IPS-NIHi7 (cell line): ENCODE measurements at regions not wholly inside any gene's neighbourhood (a gene's known extent, or its start where the extent isn't known, plus 50 kb on each side); places are given as distances from the start of the nearest gene placed in this dataset.
"Not testable (repeated sequence)": the region's sequence is repeated elsewhere in the genome, so short reads cannot be mapped to it uniquely, and the experiment has no call there.

Source experiments
- DNase-seq: peaks from one replicate; pipeline ENCODE4 v3.0.0; 2012; ENCODE audit warnings: mixed read lengths; ENCODE audit errors: extremely low spot score

DNA sequence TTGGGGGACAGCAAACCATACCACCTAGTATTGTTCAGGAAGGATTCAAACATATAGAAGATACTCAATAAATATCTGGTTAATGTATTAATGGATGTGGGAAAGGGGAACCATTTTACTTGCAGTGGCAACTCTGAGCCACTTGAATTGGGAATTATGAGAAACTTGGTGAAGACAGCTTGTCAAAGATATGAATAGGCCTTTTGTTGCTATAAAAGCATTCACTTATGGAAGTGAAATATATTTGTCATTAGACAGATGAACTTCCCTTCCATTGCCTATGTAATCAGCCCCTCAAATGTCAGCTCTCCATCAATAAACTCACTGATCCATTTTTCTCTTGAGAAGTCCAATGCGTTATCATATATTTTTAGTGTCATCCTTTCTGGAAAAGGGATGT, 56.1 kb downstream of the GPR85 start:
- no peak for DNase-seq

DNA sequence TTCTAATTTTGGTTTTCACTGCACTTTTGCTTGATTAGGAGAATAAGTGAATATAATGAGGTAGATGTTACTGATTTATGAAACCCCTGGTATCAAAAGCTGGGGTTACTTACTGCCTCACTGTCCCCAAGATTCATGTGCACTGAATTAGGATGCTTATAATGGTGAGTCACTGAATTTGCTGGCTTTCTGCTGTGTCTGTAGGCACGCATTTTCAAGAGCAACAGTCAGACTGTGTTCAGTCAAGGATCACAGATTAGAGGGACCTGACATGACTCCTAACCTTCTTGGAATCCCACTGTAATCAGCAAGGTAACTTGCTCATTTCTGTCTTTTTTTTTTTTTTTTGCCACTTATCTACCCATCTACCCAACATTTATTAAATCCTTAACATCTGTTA, 59.7 kb downstream of the GPR85 start:
- DNase-seq = no peak

DNA sequence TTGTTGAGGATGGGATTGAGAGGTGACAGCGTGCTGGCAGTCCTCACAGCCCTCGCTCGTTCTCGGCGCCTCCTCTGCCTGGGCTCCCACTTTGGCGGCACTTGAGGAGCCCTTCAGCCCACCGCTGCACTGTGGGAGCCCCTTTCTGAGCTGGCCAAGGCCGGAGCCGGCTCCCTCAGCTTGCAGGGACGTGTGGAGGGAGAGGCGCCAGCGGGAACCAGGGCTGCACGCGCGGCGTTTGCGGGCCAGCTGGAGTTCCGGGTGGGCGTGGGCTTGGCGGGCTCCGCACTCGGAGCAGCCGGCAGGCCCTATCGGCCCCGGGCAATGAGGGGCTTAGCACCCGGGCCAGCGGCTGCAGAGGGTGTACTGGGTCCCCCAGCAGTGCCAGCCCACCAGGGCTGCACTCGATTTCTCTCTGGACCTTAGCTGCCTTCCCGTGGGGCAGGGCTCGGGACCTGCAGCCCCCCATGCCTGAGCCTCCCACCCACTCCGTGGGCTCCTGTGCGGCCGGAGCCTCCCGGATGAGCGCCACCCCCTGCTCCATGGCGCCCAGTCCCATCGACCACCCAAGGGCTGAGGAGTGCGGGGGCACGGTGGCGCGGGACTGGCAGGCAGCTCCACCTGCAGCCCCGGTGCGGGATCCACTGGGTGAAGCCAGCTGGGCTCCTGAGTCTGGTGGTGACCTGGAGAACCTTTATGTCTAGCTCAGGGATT, 69.3 kb downstream of the GPR85 start:
- DNase-seq = not testable (repeated sequence)

DNA sequence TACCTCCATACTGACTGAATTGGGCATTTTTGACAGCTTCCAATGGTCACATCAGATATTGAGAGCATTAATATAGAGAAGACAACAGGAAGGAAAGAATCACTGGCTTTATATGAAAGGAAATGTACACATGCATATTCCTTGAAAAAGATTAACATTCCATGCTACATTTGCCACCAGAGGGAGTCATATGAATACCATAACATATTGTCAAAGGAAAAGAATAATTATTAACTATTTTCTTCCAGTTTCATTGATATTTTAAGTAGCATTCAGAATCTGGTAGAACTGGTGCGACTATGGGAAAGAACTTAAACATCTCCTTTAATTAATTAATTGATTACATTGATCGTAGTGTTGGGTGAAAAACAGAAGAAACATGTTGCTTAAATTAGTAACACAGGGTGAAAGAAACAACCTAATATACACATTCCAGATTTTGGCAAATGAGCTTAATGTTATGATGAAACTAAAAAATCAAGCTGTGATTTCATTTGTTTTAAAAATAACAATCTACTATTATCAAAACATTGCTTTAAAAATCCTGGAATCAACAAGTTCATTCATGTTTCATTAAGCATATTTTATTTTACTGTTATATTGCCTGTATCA, 71.5 kb downstream of the GPR85 start:
- no peak for DNase-seq

DNA sequence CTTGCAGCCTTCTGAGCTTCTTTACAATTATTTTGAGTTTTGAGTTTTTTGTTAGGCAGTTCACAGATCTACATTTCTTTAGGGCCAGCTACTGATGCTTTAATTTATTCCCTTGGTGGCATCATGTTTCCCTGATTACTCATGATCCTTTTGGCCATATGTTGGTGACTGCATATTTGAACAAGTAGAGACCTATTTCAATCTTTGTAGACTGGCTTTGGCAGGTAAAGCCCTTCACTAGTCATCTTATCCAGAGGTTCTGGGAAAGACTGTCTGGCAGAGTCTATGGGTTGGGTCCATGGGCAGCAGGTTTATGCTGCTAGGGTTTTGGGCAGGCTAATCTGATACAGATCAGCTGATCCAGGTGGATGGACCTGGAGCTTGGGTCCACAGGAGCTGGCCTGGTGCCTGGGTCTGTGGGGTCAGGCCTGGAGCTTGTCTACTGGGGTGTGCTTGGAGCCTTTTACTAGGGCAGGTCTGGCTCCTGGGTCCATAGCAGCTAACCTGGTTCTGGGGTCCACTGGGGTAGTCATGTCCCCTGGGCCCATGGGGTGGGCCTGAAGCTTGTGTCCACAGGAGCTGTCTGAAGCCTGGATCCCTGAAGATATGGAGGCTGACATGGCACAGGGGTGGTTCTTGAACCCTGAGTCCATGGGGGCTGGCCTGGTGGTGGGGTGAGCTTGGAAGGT, 72.7 kb downstream of the GPR85 start:
- no peak for DNase-seq

DNA sequence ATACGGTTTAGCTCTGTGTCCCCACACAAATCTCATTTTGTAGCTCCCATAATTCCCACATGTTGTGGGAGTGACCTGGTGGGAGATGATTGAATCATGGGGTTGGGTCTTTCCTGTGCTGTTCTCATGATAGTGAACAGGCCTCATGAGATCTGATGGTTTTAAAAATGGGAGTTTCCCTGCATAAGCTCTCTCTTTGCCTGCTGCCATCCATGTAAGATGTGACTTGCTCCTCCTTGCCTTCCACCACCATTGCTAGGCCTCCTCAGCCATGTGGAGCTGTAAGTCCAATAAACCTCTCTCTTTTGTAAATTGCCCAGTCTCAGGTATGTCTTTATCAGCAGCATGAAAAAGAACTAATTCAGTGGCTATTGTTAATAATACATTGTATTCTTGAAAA, 73.8 kb downstream of the GPR85 start:
- not testable (repeated sequence) for DNase-seq

DNA sequence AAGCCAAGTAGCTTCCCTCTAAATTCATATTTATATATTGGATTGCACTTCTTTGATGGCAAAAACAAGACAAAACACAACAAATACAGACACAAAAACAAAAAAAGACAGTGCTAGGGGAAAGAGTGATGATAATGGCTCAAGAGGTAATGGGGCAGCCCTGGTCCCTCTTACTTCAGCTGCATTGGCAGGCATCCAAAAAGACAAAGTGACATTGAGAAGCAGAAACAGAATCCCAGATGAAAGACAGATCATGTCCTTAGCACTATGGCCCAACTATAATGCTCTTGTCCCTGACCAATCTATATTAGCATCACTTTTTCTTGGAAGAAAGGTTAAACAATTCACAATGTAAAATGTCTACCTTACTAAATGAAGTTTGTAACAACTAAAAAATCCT, 76.2 kb downstream of the GPR85 start:
- DNase-seq = no peak

DNA sequence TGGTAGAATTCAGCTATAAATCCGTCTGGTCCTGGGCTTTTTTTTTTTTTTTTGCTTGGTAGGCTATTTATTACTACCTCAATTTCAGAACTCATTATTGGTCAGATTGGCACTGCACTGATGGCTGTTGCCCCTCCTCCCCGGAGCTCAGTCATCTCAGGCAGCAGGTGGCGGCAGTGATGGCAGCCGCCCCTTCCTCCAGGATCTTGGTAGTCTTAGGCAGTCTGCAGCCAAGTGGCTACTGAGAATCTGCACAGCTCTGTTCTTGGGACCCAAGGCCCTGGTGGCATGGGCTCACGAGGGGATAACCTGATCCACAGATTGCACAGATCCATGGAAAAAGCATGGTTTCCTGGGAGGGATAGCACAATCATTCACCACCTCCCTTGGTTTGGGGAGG, 77.9 kb downstream of the GPR85 start:
- DNase-seq = no peak

DNA sequence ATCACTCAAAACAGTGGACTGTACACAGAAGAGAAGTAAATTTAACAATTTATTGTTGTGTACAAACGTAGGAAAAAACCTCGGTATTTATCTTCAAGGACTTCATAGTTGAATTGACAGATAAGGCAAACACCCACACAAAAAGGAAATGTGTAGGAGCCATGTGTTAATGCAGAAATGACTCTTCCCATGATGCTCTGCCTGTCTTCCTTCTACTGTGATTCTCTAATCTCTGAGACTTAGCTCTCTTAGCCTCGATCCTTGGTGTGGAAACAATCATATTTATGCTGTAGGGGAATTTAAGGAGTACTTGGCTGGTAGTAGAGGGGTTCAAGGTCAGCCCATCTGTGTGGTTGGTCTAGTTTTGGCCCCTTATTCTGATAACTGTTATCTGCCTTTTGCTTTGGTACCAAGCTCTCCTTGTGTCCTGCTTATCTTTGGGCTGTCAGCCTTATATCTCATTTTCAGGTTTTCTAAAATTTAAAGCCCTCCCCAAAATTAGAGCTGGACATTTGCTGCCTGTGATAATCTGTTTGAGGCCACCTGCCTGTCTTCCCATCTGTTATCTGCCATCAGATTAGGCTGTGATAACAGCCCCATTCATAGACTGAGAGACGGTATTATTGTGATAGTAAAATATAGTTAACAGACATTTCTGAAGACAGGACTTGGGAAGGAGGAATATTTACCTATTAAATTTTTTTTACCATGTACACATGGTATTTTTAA, 81.7 kb downstream of the GPR85 start:
- DNase-seq = no peak

DNA sequence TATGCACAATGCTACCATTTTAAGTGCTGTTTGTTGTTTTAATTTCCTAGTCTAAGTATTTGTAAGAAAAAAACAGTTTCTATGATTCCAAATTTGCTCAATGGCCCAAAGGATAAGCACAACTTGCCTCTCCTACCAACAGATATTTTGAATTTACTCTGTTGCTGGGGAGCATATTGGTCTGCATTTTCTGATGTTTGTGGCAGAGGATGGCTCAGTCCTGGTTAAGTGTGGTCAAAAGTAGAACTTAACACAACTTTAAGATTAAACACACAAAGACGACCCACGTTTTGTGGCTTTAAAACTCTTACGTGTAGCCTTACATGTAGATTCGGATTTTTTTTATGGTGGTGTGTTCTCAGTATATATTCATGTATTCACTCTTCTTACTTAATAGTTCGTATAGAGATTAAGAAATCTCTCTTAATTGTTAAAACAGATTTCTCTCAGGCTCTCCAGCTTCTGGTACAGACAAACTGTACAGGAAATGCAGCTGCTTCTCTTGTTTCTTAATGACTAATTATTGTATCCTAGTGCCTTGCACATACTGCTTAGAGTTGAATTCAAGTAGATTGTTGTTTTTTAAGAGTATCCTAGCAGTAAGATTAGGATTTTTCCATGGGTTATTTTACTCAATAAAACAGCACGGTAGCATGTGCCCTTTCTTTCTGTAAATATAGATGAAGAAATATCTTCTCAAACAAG, 86.2 kb downstream of the GPR85 start:
- no peak for DNase-seq

DNA sequence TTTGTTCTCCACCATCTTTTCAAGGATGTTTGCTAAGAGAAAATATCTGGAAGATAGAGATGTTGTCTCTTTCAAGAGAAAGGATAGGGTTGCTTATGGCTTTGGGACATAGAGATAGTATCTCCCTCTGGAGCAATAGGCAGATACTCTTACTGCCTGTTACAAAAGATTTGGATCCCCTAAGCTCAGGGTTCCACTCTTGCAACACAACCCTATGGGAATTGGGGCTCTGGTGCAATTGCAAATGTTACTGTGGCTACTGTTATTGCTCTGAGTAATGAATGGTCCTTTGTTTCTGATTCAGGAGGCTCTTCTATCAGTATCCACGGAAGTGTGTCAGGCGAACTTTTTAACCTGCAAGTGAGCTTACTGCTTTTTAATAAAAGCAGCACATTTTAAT, 88.8 kb downstream of the GPR85 start:
- no peak for DNase-seq

DNA sequence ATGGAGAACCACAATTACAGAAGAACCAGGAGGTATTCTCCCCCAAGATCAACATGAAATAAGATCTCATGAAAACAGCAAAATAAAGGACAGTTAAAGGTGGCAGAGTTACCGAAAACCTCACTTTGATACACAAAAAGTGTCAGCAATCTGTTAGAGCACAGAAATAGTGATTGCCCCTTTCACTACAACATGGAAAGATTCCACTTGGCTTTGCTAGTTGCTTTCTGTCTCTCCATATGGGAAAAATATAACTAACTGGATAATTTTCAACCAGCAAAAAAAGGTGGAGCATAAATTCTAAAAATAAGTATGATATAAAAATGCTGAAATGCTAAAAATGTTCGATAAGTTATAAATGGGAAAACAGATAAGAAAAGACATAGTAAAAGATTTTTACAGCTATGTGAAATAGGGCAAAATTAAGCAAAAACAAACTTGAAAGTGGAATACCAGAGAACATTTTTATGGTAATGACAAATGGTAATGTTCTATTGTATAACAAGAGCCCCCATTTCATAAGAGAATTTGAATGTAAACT, 90.2 kb downstream of the GPR85 start:
- DNase-seq = no peak

DNA sequence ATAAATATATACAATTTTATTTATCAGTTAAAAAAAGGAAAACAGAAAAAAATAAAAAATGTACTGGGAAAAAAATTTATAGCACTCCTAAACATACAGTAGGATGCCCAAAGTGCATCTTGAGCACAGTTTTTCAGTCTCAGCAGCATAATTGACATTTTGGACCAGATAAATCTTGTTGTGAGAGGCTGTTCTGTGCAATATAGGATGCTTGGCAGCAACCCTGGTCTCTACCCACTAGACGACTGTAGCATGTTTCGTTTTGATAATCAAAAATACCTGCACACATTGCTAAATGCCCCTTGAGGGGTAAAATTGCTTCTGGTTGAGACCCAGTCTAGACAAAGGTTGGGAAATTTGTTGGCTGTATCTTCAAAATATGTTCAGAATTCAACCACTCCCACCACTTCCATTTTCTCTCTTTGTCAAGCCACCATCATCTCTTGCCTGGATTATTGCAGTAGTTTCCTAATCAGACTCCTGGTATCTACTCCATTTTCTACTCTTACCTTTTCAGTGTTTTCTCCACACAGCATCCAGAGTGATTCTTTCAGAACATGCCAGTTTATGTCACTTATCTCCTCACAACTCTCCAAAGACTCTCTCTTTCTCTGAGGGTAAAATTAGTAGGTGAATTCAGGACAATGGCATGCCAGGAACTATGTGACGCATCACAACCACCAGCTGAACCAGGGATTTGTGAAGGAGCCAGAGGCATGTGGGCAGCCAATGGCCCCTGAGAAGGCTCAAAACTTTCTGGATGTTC, 91.4 kb downstream of the GPR85 start:
- DNase-seq = peak; percentile 13

DNA sequence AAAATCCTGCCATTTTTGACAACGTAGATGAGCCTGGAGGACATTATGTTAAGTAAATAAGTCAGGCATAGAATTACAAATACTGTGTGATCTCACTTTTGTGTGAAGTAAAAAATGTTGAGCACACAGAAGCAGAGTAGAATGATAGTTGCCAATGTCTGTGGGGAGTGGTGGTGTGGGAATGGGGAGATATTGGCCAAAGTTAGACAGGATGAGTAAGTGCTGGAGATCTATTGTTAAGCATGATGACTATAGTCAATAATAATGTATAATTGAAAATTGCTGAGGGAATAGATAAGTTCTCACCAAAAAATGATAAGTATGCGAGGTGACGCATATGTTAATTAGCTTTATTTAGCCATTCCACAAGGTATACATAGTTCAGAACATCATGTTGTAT, 92.0 kb downstream of the GPR85 start:
- no peak for DNase-seq

DNA sequence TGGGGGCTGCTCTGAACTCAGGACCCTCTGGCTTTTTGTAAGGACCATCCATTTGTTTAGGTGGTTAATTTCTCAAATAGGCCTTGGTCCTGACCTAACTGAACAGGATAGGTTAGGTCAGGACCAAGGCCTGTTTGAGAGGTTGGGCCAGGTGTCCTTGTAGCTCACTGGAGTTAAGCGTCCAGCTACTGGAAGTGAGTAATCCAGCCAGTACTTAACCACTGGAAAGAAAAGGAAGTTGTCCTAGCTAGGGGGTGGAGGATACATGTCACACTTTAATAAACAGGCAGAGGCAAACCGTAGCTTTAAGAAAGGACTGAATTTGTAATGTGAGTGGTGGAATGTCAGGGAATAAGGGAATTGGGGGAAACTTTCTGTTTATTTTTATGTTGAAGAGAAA, 96.0 kb downstream of the GPR85 start:
- DNase-seq = no peak

DNA sequence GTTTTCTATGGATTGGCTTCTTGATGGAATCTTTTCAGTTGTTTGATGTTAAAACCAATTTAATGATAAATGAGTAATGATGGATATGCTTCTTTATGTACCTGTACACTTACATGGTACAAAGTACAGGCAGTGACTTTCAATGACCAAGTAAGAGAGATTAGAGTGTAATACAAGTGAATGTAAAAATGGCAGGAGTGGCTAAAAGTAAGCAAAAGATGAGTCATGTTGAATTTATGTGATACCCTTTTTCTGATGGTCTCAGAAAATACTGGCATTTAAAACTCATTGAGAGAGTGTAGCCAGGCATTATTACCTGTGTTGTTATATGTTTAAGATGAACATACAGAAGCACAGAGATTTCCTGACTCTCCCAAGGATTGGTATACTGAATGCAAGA, 97.1 kb downstream of the GPR85 start:
- no peak for DNase-seq

DNA sequence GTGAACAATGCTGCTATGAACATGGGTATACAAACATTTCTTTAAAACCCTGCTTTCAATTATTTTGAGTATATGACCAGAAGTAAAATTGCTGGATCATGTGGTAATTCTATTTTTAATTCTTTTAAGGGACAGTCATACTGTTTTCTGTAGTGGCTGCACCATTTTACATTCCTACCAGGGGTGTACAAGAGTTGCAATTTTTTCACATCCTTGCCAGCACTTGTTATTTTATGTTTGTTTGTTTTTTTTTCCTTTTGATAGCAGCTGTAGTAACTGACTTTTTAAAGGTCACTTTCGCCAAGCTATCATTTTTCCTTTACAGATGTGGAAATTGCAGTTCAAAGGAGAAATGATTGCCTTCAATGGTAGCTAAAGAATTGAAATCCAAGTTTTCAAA, 99.5 kb downstream of the GPR85 start:
- DNase-seq = no peak

DNA sequence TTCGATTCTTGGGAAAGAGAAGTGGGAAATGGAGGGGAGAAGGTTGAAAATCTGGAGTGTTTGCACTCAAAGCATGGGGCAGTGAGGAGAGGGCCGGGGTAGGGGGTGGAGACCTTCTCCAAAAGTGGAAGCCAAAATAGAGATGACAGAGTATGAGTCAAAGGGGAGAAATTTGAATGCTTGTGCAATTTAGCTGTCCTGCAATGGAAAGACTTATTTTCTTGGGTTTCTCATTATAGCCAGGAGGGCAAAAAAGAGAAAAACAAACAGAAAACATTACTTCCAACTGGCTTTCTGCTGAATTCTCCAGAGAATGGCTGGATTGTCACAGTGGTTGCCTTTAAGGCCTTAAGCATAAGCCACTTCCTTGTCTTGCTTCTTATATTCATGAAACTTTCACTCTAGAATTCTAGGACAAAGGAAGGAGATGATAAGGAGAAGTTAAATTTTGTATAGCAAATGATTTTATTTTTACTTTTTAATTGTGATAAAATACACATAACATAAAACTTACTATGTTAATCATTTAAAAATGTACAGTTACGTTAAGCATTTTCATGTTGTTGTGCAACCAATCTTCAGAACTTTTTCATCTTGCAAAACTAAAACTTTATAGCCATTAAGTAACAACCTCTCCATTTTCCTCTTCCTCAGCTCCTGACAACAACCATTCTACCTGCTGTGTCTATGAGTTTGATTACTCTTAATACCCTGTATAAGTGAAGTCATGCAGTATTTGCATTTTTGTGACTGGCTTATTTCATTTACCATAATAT, 100.2 kb downstream of the GPR85 start:
- DNase-seq = no peak

DNA sequence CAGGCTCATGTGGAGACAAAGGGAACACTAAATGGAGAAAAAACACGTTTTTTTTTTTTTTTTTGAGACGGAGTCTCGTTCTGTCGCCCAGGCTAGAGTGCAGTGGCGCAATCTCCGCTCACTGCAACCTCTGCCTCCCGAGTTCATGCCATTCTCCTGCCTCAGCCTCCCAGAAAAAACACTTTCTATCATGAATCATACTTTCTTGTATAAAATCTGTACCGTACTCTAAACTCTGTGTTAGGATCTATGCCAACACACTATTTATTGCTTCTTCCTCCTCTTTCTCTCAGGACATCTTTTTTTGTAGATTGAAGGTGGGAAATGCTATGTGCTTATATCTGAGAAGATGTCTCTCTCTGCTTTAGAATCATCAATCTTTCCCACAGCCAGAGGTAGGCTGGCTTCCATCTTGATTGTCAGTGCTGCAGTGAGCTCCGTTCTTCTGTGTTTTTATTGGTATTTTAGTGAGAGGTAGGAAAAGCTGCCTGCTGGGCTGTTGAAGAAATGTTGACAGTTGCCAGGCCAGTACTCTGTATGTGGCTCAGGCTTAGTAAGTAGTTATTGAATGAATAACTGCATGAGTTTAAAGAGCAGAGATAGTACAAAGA, 101.1 kb downstream of the GPR85 start:
- no peak for DNase-seq
